SJCRH30 (cell line): ENCODE measurements at regions not wholly inside any gene's neighbourhood (a gene's known extent, or its start where the extent isn't known, plus 50 kb on each side); places are given as distances from the start of the nearest gene placed in this dataset.

Source experiments
- DNase-seq, 2 experiments: peaks; one replicate each; pipeline ENCODE4 v3.0.0-alpha.2; 2015 to 2020
- H3K27ac ChIP-seq: fragments of 250-450 bp; sonication (Bioruptor Pico); 2 replicates; pipeline ENCODE4 v1.5.1; 2020; ENCODE audit warnings: mild to moderate bottlenecking, moderate library complexity
- H3K27me3 ChIP-seq: fragments of 250-450 bp; sonication (Bioruptor Pico); 2 replicates; pipeline ENCODE4 v1.5.1; 2020; ENCODE audit warnings: mild to moderate bottlenecking, moderate library complexity
- H3K36me3 ChIP-seq: fragments of 250-450 bp; sonication (Bioruptor Pico); 2 replicates; pipeline ENCODE4 v1.5.1; 2020; ENCODE audit warnings: mild to moderate bottlenecking, moderate library complexity
- H3K4me1 ChIP-seq: fragments of 250-450 bp; sonication (Bioruptor Pico); 2 replicates; pipeline ENCODE4 v1.5.1; 2020; ENCODE audit warnings: mild to moderate bottlenecking, moderate library complexity
- H3K4me3 ChIP-seq: fragments of 250-450 bp; sonication (Bioruptor Pico); 2 replicates; pipeline ENCODE4 v1.5.1; 2020; ENCODE audit warnings: mild to moderate bottlenecking, moderate library complexity
- H3K9me3 ChIP-seq: fragments of 250-450 bp; sonication (Bioruptor Pico); replicated peaks from 2 replicates; pipeline ENCODE4 v1.5.1; 2020; ENCODE audit warnings: mild to moderate bottlenecking, moderate library complexity

- DNase-seq, result no peak
- Histone ChIP-seq H3K4me1 (no peaks in the 10 kb centered on the region), H3K27me3 (peaks cover 20% of the 10 kb centered on the region; the same call in 1 of the 2 replicates), H3K36me3 (no peaks in the 10 kb centered on the region), H3K27ac (no peak overlapping the region), H3K4me3 (no peak overlapping the region), H3K9me3 (no peaks in the 10 kb centered on the region; the same call in 1 of the 2 replicates)
Observed at GRCh38 chr20:39090906-39091305, 128.8 kb downstream of the DHX35 start.

DNA sequence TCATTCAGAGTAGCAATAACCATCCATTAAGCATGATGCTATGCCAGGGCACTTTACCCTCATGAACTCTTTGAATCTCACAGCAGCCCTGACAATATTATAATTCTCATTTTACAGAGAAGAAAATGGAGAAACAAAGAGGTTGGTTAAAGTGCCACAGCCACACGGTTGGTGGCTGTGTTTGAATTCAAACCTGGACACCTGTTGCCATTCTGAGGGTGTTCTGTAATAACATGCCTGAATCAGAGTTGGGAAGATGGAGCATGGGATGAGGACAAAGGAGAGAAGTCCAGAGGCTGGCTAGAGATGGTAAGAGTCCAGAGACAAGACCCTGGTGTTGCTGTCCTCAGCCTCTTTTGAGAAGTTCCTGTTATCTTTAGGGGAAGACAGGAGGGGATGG, 127.7 kb downstream of the DHX35 start:
- H3K4me3 ChIP-seq, result no peak overlapping the region
- no peak for DNase-seq

More for the DNA sequence above, 127.7 kb downstream of the DHX35 start:
- Histone ChIP-seq H3K27me3 (peaks cover 16% of the 10 kb centered on the region; the same call in 1 of the 2 replicates), H3K27ac (no peak overlapping the region), H3K4me1 (no peaks in the 10 kb centered on the region), H3K9me3 (no peaks in the 10 kb centered on the region; the same call in 1 of the 2 replicates), H3K36me3 (no peaks in the 10 kb centered on the region)
